ENCODE measurements at regions not wholly inside any gene's neighbourhood (a gene's known extent, or its start where the extent isn't known, plus 50 kb on each side); places are given as distances from the start of the nearest gene placed in this dataset.

- CTCF ChIA-PET = no interaction called here
- Mint-ChIP-seq H3K4me3 (peak overlapping the region in 2 of 7 donors; percentile 20 to 48), H3K9me3 (peaks cover 5 to 12% (median 8%) of the 10 kb centered on the region in 5 donors), H3K4me1 (peaks cover 15 to 23% (median 18%) of the 10 kb centered on the region in 3 donors), H3K27ac (peak overlapping the region in 1 of 8 donors; percentile 15), H3K36me3 (no peaks in the 10 kb centered on the region), H3K27me3 (peaks cover 68 to 82% of the 10 kb centered on the region in 2 donors)
- H3K9me3 ChIP-seq (ENCODE audit: low read length) = no peaks in the 10 kb centered on the region
- POLR2A ChIA-PET = no interaction called here
- DNase-seq = no peak
- no peaks in the 10 kb centered on the region for H3K36me3 ChIP-seq (ENCODE audit: insufficient read depth, low read length)
- H3K4me3 ChIP-seq (ENCODE audit: low read length) = no peak overlapping the region
- peaks cover 55% of the 10 kb centered on the region for H3K27me3 ChIP-seq (ENCODE audit: insufficient read depth, low read length, poor library complexity, severe bottlenecking)
- H3K27ac ChIP-seq (ENCODE audit: low read depth, low read length) = no peak overlapping the region
- H3K4me1 ChIP-seq (ENCODE audit: insufficient read depth, low read length) = peaks cover 23% of the 10 kb centered on the region
Measured at GRCh38 chr5:73379435-73379834, 69.1 kb downstream of the FOXD1 start.

DNA sequence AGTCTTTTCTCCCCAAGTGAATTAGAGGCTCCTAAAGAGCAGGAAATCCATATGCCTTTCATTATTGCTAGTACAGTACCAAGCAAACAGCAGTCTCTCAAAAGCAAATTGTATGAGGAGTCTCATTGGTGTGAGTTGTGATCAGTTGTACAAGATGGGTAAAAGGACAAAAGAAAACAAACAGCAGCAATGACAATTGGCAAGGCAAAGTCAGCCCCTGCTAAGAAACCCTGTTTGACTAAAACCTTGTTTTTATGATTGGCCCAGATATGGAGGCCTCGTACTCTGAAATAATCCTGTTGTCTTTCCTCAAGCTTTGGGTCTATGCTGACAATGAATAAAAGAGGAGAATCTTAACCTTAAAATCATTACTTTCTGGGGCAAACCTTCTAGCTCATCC is 69.8 kb downstream of the FOXD1 start:
- peaks cover 0 to 7% (median under 1%) of the 10 kb centered on the region in 5 donors for H3K9me3 Mint-ChIP-seq
- ChIA-PET POLR2A (no interaction called here), CTCF (no interaction called here)
- Histone ChIP-seq H3K9me3 (ENCODE audit: low read length) (no peaks in the 10 kb centered on the region), H3K36me3 (ENCODE audit: insufficient read depth, low read length) (no peaks in the 10 kb centered on the region), H3K27me3 (ENCODE audit: insufficient read depth, low read length, poor library complexity, severe bottlenecking) (peaks cover 55% of the 10 kb centered on the region), H3K27ac (ENCODE audit: low read depth, low read length) (no peak overlapping the region), H3K4me3 (ENCODE audit: low read length) (no peak overlapping the region), H3K4me1 (ENCODE audit: insufficient read depth, low read length) (peaks cover 23% of the 10 kb centered on the region)
- H3K27ac Mint-ChIP-seq = no peak overlapping the region
- H3K36me3 Mint-ChIP-seq = no peaks in the 10 kb centered on the region
- DNase-seq = no peak
- no peak overlapping the region for H3K4me3 Mint-ChIP-seq
- H3K4me1 Mint-ChIP-seq = peaks cover 15 to 23% (median 18%) of the 10 kb centered on the region in 3 donors
- peaks cover 65 to 85% of the 10 kb centered on the region in 2 donors for H3K27me3 Mint-ChIP-seq

- H3K9me3 Mint-ChIP-seq = peaks cover 0 to 7% (median 0%) of the 10 kb centered on the region in 5 donors
- no peak overlapping the region for H3K27ac ChIP-seq (ENCODE audit: low read depth, low read length)
- peaks cover 49% of the 10 kb centered on the region for H3K27me3 ChIP-seq (ENCODE audit: insufficient read depth, low read length, poor library complexity, severe bottlenecking)
- POLR2A ChIA-PET = no interaction called here
- H3K4me3 Mint-ChIP-seq = no peak overlapping the region
- H3K9me3 ChIP-seq (ENCODE audit: low read length) = no peaks in the 10 kb centered on the region
- peaks cover 15 to 23% (median 18%) of the 10 kb centered on the region in 3 donors for H3K4me1 Mint-ChIP-seq
- H3K27me3 Mint-ChIP-seq = peaks cover 61 to 84% of the 10 kb centered on the region in 2 donors
- no peak for DNase-seq
- CTCF ChIA-PET = interaction anchor here (1.0 kb wide), 1 partner anchor 73 kb away, joined by 5 read pairs; no protein-coding TSS in a partner anchor
- H3K36me3 Mint-ChIP-seq = no peaks in the 10 kb centered on the region
- no peak overlapping the region for H3K4me3 ChIP-seq (ENCODE audit: low read length)
- H3K27ac Mint-ChIP-seq = no peak overlapping the region
- peaks cover 23% of the 10 kb centered on the region for H3K4me1 ChIP-seq (ENCODE audit: insufficient read depth, low read length)
- no peaks in the 10 kb centered on the region for H3K36me3 ChIP-seq (ENCODE audit: insufficient read depth, low read length)
Measured at GRCh38 chr5:73378070-73378469, 70.5 kb downstream of the FOXD1 start.

DNA sequence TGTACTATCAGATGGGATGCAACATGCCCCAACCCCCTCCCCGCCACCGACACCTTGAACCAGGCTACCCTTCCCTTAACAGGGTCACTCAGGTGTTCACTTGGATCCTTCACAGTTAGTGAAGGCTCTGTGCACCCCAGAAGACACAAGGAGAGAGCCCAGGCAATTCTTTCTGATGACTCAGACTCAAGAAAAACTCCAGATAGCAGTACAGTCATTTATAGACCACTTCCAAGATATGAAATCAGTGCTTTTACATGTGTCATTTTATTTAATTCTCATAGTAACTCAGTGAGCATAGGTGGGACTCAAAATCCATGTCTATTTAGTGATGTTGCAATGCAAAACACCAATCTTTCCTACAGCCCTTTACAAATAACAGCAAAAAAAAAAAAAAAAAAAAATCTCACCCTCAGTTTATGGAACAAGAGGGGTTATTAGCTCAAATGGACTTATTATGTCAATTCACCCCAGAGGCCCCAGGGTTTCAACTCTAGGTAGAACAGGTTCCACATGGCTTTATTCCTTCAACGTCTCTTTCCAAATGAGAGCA is 71.9 kb downstream of the FOXD1 start:
- Histone ChIP-seq H3K36me3 (ENCODE audit: insufficient read depth, low read length) (no peaks in the 10 kb centered on the region), H3K27me3 (ENCODE audit: insufficient read depth, low read length, poor library complexity, severe bottlenecking) (peaks cover 38% of the 10 kb centered on the region), H3K4me3 (ENCODE audit: low read length) (no peak overlapping the region), H3K9me3 (ENCODE audit: low read length) (no peaks in the 10 kb centered on the region), H3K27ac (ENCODE audit: low read depth, low read length) (no peak overlapping the region), H3K4me1 (ENCODE audit: insufficient read depth, low read length) (peaks cover 18% of the 10 kb centered on the region)
- peaks cover 15 to 20% (median 18%) of the 10 kb centered on the region in 3 donors for H3K4me1 Mint-ChIP-seq
- H3K4me3 Mint-ChIP-seq = no peak overlapping the region
- ChIA-PET CTCF (no interaction called here), POLR2A (interaction anchor here (1.0 kb wide), 1 partner anchor 11 kb away, joined by 3 read pairs; no protein-coding TSS in a partner anchor)
- DNase-seq = no peak
- H3K27me3 Mint-ChIP-seq = peaks cover 66 to 90% of the 10 kb centered on the region in 2 donors
- H3K27ac Mint-ChIP-seq = no peak overlapping the region
- H3K36me3 Mint-ChIP-seq = no peaks in the 10 kb centered on the region
- H3K9me3 Mint-ChIP-seq = peaks cover 0 to 7% (median 0%) of the 10 kb centered on the region in 5 donors

DNA sequence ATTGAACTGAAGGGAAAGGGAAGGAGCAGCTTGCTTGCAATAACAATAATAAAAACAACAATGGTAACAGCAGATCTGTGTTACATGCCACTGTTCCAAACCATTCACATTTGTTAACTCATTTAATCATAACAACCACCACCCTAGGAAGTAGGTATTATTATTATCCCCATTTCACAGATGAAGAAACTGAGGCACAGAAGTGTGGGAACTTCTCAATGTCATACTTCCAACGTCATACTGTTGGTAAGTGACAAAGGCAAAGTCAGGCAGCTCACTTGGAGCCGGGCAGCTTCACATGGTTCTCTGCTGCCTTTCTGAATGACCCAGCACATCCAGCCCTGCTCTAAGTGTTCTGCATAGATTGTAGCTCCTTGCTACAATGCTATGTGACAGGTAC is 72.6 kb downstream of the FOXD1 start:
- H3K36me3 Mint-ChIP-seq = no peaks in the 10 kb centered on the region
- H3K27me3 ChIP-seq (ENCODE audit: insufficient read depth, low read length, poor library complexity, severe bottlenecking) = peaks cover 34% of the 10 kb centered on the region
- POLR2A ChIA-PET = interaction anchor here (1.0 kb wide), 1 partner anchor 12 kb away, joined by 3 read pairs; no protein-coding TSS in a partner anchor
- H3K4me1 Mint-ChIP-seq = peaks cover 11 to 14% (median 14%) of the 10 kb centered on the region in 3 donors
- no peak overlapping the region for H3K27ac ChIP-seq (ENCODE audit: low read depth, low read length)
- H3K4me1 ChIP-seq (ENCODE audit: insufficient read depth, low read length) = peaks cover 12% of the 10 kb centered on the region
- no peak overlapping the region for H3K4me3 Mint-ChIP-seq
- H3K27me3 Mint-ChIP-seq = peaks cover 60 to 93% of the 10 kb centered on the region in 2 donors
- H3K9me3 Mint-ChIP-seq = peaks cover 0 to 2% (median 0%) of the 10 kb centered on the region in 5 donors
- H3K36me3 ChIP-seq (ENCODE audit: insufficient read depth, low read length) = no peaks in the 10 kb centered on the region
- CTCF ChIA-PET = no interaction called here
- DNase-seq = no peak
- H3K27ac Mint-ChIP-seq = no peak overlapping the region
- H3K9me3 ChIP-seq (ENCODE audit: low read length) = no peaks in the 10 kb centered on the region
- no peak overlapping the region for H3K4me3 ChIP-seq (ENCODE audit: low read length)

DNA sequence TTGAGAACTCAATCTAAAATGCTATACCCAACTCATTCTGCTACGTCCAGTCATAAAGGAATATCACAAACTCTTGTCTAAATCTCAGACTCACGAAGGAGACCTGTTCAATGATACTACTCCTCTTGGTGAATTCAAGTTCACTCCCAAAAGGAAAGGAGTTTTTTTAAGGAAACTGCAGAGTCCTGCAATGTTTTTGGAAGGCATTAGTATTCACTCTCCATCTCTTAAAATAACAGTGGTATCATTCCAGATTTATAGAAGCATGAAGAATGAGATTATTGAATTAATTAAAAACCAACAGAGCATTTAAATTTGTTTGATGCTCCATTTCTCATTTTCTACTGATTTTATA is 73.4 kb downstream of the FOXD1 start:
- Mint-ChIP-seq H3K27ac (no peak overlapping the region), H3K9me3 (no peaks in the 10 kb centered on the region), H3K4me3 (no peak overlapping the region), H3K4me1 (peaks cover 6% of the 10 kb centered on the region in 3 donors), H3K27me3 (peaks cover 52 to 90% of the 10 kb centered on the region in 2 donors), H3K36me3 (no peaks in the 10 kb centered on the region)
- POLR2A ChIA-PET = no interaction called here
- CTCF ChIA-PET = no interaction called here
- peaks cover 26% of the 10 kb centered on the region for H3K27me3 ChIP-seq (ENCODE audit: insufficient read depth, low read length, poor library complexity, severe bottlenecking)
- no peak overlapping the region for H3K27ac ChIP-seq (ENCODE audit: low read depth, low read length)
- no peak overlapping the region for H3K4me3 ChIP-seq (ENCODE audit: low read length)
- no peaks in the 10 kb centered on the region for H3K36me3 ChIP-seq (ENCODE audit: insufficient read depth, low read length)
- peaks cover 4% of the 10 kb centered on the region for H3K4me1 ChIP-seq (ENCODE audit: insufficient read depth, low read length)
- no peak for DNase-seq
- H3K9me3 ChIP-seq (ENCODE audit: low read length) = no peaks in the 10 kb centered on the region

GRCh38 chr5:73374520-73375190 is 73.9 kb downstream of the FOXD1 start:
- ChIA-PET POLR2A (no interaction called here), CTCF (no interaction called here)
- DNase-seq = no peak
- Mint-ChIP-seq H3K27ac (peak overlapping the region in 1 of 8 donors; percentile 47), H3K4me1 (peaks cover under 1 to 1% (median under 1%) of the 10 kb centered on the region in 3 donors), H3K36me3 (no peaks in the 10 kb centered on the region), H3K27me3 (peaks cover 47 to 85% of the 10 kb centered on the region in 2 donors), H3K4me3 (no peak overlapping the region), H3K9me3 (no peaks in the 10 kb centered on the region)
- Histone ChIP-seq H3K27ac (ENCODE audit: low read depth, low read length) (no peak overlapping the region), H3K4me1 (ENCODE audit: insufficient read depth, low read length) (no peaks in the 10 kb centered on the region), H3K9me3 (ENCODE audit: low read length) (no peaks in the 10 kb centered on the region), H3K36me3 (ENCODE audit: insufficient read depth, low read length) (no peaks in the 10 kb centered on the region), H3K27me3 (ENCODE audit: insufficient read depth, low read length, poor library complexity, severe bottlenecking) (peaks cover 21% of the 10 kb centered on the region), H3K4me3 (ENCODE audit: low read length) (no peak overlapping the region)

- Histone ChIP-seq H3K4me1 (ENCODE audit: insufficient read depth, low read length) (no peaks in the 10 kb centered on the region), H3K27me3 (ENCODE audit: insufficient read depth, low read length, poor library complexity, severe bottlenecking) (peaks cover 14% of the 10 kb centered on the region), H3K27ac (ENCODE audit: low read depth, low read length) (no peak overlapping the region), H3K4me3 (ENCODE audit: low read length) (no peak overlapping the region), H3K9me3 (ENCODE audit: low read length) (no peaks in the 10 kb centered on the region), H3K36me3 (ENCODE audit: insufficient read depth, low read length) (no peaks in the 10 kb centered on the region)
- no peak for DNase-seq
- ChIA-PET POLR2A (no interaction called here), CTCF (no interaction called here)
- peaks cover 40 to 82% of the 10 kb centered on the region in 2 donors for H3K27me3 Mint-ChIP-seq
- no peak overlapping the region for H3K27ac Mint-ChIP-seq
- no peaks in the 10 kb centered on the region for H3K4me1 Mint-ChIP-seq
- no peaks in the 10 kb centered on the region for H3K9me3 Mint-ChIP-seq
- no peaks in the 10 kb centered on the region for H3K36me3 Mint-ChIP-seq
- H3K4me3 Mint-ChIP-seq = no peak overlapping the region
Measured at GRCh38 chr5:73373814-73374510, 74.6 kb downstream of the FOXD1 start.

Data from CD8-positive, alpha-beta memory T cell (primary cell).